ENCODE measurements at regions not wholly inside any gene's neighbourhood (a gene's known extent, or its start where the extent isn't known, plus 50 kb on each side); places are given as distances from the start of the nearest gene placed in this dataset.

- WGBS (ENCODE audit: low lambda C conversion rate): 34% methylated on average over 4 of the region's 6 CpGs
- no peaks in the 10 kb centered on the region for H3K9me2 ChIP-seq
- no peaks in the 10 kb centered on the region for H3K36me3 ChIP-seq (replicated peaks in 1 of 2; ENCODE audit: control insufficient read depth in 1 of 2, insufficient read depth in 2 of 2, low read length in 1 of 2)
- POLR2A ChIA-PET: no interaction called here
- no peak overlapping the region; a peak in 1 of 4 replicates for H3K27ac ChIP-seq (ENCODE audit: low read depth in 2 of 2, low read length in 1 of 2)
- no peaks in the 10 kb centered on the region for H4K20me1 ChIP-seq (ENCODE audit: insufficient read depth)
- no peaks in the 10 kb centered on the region for H3F3A ChIP-seq (replicated peaks; ENCODE audit: insufficient read depth)
- peaks cover 0 to 48% of the 10 kb centered on the region in 2 experiments; a peak in 2 of 4 replicates for H3K4me1 ChIP-seq (ENCODE audit: control insufficient read depth in 1 of 2, insufficient read depth in 2 of 2, low read depth in 1 of 2, low read length in 1 of 2)
- H3K4me2 ChIP-seq: no peak overlapping the region
- no peak overlapping the region for H3K9ac ChIP-seq
- H3K9me3 ChIP-seq: no peaks in the 10 kb centered on the region
- no peak overlapping the region for H2AFZ ChIP-seq (ENCODE audit: low read depth)
- no peaks in the 10 kb centered on the region for H3K79me2 ChIP-seq (ENCODE audit: insufficient read depth)
- no peak overlapping the region for H3K4me3 ChIP-seq (ENCODE audit: low read depth in 2 of 2, low read length in 1 of 2)
- no peaks in the 10 kb centered on the region for H3K27me3 ChIP-seq (ENCODE audit: insufficient read depth)
- no peak for TF ChIP-seq JUND (IDR thresholded peaks at IDR 0.05)
- no peak for DNase-seq
- CTCF ChIA-PET: interaction anchor here (1.6 kb wide), 2 partner anchors 80 to 81 kb away, joined by 3 to 5 read pairs; no protein-coding TSS in a partner anchor
Observed at GRCh38 chr9:89683626-89684025, 78.8 kb downstream of the GADD45G start.

- Histone ChIP-seq H3K9me3 (no peaks in the 10 kb centered on the region), H3K9me2 (no peaks in the 10 kb centered on the region), H3K36me3 (replicated peaks in 1 of 2; ENCODE audit: control insufficient read depth in 1 of 2, insufficient read depth in 2 of 2, low read length in 1 of 2) (no peaks in the 10 kb centered on the region), H3K27me3 (ENCODE audit: insufficient read depth) (no peaks in the 10 kb centered on the region), H2AFZ (ENCODE audit: low read depth) (no peak overlapping the region), H3K4me3 (ENCODE audit: low read depth in 2 of 2, low read length in 1 of 2) (no peak overlapping the region), H3K4me1 (ENCODE audit: control insufficient read depth in 1 of 2, insufficient read depth in 2 of 2, low read depth in 1 of 2, low read length in 1 of 2) (peaks cover 0 to 43% of the 10 kb centered on the region in 2 experiments; a peak in 2 of 4 replicates), H3K4me2 (no peak overlapping the region), H3K79me2 (ENCODE audit: insufficient read depth) (no peaks in the 10 kb centered on the region), H3K27ac (ENCODE audit: low read depth in 2 of 2, low read length in 1 of 2) (no peak overlapping the region), H4K20me1 (ENCODE audit: insufficient read depth) (no peaks in the 10 kb centered on the region), H3K9ac (no peak overlapping the region), H3F3A (replicated peaks; ENCODE audit: insufficient read depth) (no peaks in the 10 kb centered on the region)
- TF ChIP-seq ZBTB33 (IDR thresholded peaks at IDR 0.05; ENCODE audit: borderline replicate concordance, low read depth): no peak
- no peak for TF ChIP-seq RFX5 (IDR thresholded peaks at IDR 0.05; ENCODE audit: low read length)
- no peak for TF ChIP-seq YY1 (IDR thresholded peaks at IDR 0.05; ENCODE audit: low read depth)
- no peak for TF ChIP-seq NFIC (IDR thresholded peaks at IDR 0.05; ENCODE audit: borderline replicate concordance)
- 32% methylated on average over 3 of the region's 4 CpGs for WGBS (ENCODE audit: low lambda C conversion rate)
- CTCF ChIA-PET: no interaction called here
- DNase-seq: no peak
- POLR2A ChIA-PET: interaction anchor here (1.5 kb wide), 1 partner anchor 9 kb away, joined by 4 read pairs; no protein-coding TSS in a partner anchor
Observed at GRCh38 chr9:89684218-89684617, 79.4 kb downstream of the GADD45G start.

- H4K20me1 ChIP-seq (ENCODE audit: insufficient read depth): no peaks in the 10 kb centered on the region
- H3K9me3 ChIP-seq: no peaks in the 10 kb centered on the region
- H3K9me2 ChIP-seq: no peaks in the 10 kb centered on the region
- H3K9ac ChIP-seq: no peak overlapping the region
- no peaks in the 10 kb centered on the region for H3F3A ChIP-seq (replicated peaks; ENCODE audit: insufficient read depth)
- CTCF ChIA-PET: no interaction called here
- no peak for DNase-seq
- POLR2A ChIA-PET: interaction anchor here (1.5 kb wide), 1 partner anchor 10 kb away, joined by 4 read pairs; no protein-coding TSS in a partner anchor
- no peak overlapping the region for H2AFZ ChIP-seq (ENCODE audit: low read depth)
- no peak for TF ChIP-seq USF1 (IDR thresholded peaks at IDR 0.05; ENCODE audit: borderline replicate concordance, low read depth)
- H3K4me3 ChIP-seq (ENCODE audit: low read depth in 2 of 2, low read length in 1 of 2): no peak overlapping the region
- peaks cover 0 to 36% of the 10 kb centered on the region in 2 experiments; a peak in 2 of 4 replicates for H3K4me1 ChIP-seq (ENCODE audit: control insufficient read depth in 1 of 2, insufficient read depth in 2 of 2, low read depth in 1 of 2, low read length in 1 of 2)
- no peaks in the 10 kb centered on the region for H3K79me2 ChIP-seq (ENCODE audit: insufficient read depth)
- no peaks in the 10 kb centered on the region for H3K36me3 ChIP-seq (replicated peaks in 1 of 2; ENCODE audit: control insufficient read depth in 1 of 2, insufficient read depth in 2 of 2, low read length in 1 of 2)
- no peak overlapping the region for H3K27ac ChIP-seq (ENCODE audit: low read depth in 2 of 2, low read length in 1 of 2)
- no peak overlapping the region for H3K4me2 ChIP-seq
- 82% methylated on average over 10 of the region's 18 CpGs for WGBS (ENCODE audit: low lambda C conversion rate)
- no peaks in the 10 kb centered on the region for H3K27me3 ChIP-seq (ENCODE audit: insufficient read depth)
Observed at GRCh38 chr9:89684912-89685636, 80.3 kb downstream of the GADD45G start.

Data from SK-N-SH (cell line).